Pons (tissue), 1 donor: ENCODE measurements at regions not wholly inside any gene's neighbourhood (a gene's known extent, or its start where the extent isn't known, plus 50 kb on each side); places are given as distances from the start of the nearest gene placed in this dataset.
A peak's percentile ranks its signal among the peaks of the same experiment; 100 is the strongest.

Experiments
- DNase-seq: peaks from one replicate; pipeline ENCODE4 v3.0.0-alpha.2; 2016; ENCODE audit warnings: low spot score

DNA sequence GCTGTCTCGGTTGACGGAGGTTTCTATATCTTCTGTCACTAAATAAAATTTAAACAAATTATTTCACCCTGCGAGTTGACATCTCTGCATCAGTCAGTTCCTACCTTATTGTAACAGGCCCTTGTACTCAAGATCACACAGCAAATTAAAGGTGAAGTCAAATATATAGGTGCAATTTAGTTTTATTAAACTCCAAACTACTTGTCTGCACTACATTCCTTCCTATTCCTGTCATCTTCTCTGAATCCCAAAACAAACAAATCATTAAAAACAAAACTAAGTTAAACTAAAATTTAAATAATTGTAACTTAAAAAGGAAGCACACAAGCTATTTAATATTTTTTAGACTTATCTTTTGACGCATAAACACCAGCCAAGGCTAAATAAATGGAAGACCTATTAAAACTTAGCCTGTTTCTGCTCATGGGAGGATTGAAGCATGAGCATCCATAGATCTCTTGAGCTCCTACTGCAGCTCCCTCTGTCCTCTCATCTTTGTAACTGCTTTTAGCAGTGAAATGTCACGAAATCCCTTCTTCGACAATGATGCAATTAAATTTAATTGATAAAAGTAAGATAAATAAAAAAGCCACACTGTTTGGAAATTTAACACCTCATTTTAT is 1152.3 kb upstream of the GJE1 start:
- no peak for DNase-seq

- no peak for DNase-seq
These were observed 1153.1 kb upstream of the GJE1 start for GRCh38 chr6:140979642-140980091.

DNA sequence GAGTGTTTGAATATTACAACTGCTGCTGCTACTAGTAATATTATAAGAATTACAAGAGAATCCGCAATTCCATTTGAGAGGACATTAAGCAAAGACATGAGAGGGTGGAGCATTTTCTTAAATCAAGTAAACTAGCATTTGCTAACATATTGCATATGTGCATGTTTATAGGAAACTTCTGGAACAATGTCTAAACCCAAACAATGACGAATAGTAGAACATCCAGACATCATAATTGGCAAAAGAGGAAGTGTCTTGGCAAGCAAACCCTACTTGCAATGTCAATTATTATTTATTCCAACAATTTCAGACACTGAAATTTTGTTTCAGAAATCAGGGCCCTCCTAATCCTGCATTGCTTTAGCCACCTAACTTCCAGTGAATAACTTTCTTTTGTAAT is 1155.3 kb upstream of the GJE1 start:
- DNase-seq: no peak

GRCh38 chr6:140976806-140977205 is 1155.9 kb upstream of the GJE1 start:
- DNase-seq: no peak

GRCh38 chr6:140970485-140970884 is 1162.2 kb upstream of the GJE1 start:
- DNase-seq: no peak

- DNase-seq: no peak
These were observed 1164.7 kb upstream of the GJE1 start for GRCh38 chr6:140968062-140968461.

DNA sequence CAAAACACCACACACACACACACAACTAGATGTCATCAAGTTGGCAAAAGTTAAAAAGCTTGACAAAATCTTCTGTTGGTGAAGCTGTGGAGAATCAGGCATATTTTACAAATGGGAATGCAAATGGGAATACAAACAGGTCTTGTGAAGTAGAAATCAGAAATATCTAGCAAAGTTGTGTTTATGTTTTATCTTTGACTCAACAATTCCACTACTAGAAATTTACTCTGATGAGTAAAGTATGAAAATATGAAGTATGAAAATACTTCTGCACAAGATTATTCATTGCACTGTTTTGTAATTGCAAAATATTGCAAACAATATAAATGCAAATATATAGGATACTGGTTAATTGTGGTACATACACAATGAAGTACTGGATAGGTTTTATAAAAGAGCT is 1166.0 kb upstream of the GJE1 start:
- DNase-seq: no peak

DNA sequence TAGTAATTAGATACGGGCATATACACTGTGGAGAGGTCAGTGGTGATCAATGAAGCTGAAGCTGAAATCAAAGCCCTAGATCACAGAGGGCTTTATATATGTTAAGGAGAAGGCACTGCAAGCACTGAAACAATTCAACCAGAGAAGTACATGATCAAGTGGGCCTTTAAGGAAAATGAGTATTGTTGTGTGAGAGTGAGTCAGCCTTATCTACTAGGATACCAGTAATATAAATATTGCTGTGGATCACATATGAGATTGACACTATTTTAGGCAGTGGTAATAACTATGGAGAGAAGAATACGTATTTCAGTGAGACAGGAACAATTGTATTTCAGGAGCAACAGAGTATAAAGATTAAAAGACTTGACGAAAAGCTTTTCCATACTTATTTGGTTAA is 1172.2 kb upstream of the GJE1 start:
- DNase-seq: no peak

GRCh38 chr6:140957386-140957785 is 1175.3 kb upstream of the GJE1 start:
- DNase-seq: no peak

- peak; percentile 17 for DNase-seq
These were observed 1176.0 kb upstream of the GJE1 start for GRCh38 chr6:140956571-140957369.

GRCh38 chr6:140940251-140940925 is 1192.3 kb upstream of the GJE1 start:
- DNase-seq: no peak

GRCh38 chr6:140932909-140933308 is 1199.8 kb upstream of the GJE1 start:
- DNase-seq: no peak

DNA sequence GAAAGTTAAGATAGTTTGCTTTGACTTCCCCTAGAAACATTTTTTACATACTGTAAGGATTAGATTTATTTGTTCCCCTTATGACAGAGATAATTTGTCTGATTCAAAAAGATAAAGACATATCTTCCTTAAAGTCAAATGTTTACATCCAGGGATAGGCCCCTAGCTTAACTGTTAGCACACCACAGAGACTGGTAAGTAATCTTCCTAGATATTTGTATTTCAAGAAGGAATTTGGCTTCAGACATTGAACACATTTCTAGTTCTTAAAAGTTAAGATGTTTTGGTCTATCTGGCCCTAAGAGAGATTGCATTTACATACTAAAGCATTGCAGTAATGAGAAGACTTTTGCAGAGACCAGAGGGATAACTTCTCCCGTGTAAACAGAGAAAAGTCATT is 1201.1 kb upstream of the GJE1 start:
- no peak for DNase-seq

DNA sequence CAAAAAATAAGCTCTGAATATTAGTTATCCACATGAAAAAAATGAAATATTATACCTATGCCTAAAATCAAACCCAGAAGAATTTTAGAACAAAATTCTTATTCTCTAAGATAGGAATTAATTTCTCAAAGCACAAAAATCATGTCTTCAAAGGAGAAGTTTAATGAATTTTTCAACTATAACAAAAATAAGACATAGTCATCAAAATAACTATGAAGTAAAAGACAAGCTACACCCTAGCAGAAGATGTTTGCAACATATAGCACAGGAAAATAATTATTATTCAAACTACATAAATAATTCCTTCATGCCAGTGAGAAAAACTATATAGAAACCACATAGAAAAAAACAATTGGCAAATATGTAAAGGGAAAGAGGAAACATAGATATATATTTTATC is 1203.6 kb upstream of the GJE1 start:
- no peak for DNase-seq

DNA sequence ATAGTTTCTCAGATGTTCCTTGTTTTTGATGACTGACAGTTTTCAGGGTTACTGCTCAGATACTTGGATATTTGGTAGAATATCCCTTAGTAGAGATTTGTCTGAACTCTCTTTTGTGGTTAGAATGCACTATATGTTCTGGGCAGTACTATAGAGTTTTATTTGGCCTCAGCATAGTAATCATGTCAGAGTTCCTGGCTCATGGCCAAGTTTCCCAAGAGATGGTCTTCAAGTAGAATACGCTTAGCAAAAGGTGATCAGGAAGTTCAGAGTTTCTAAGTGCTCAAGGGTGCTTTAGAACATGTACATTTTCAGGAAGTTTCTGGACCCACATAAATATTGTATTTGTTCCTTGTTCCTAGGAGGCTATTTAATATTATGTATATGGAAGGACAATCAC is 1209.7 kb upstream of the GJE1 start:
- no peak for DNase-seq

GRCh38 chr6:140921366-140922226 is 1211.1 kb upstream of the GJE1 start:
- peak; percentile 67 for DNase-seq

DNA sequence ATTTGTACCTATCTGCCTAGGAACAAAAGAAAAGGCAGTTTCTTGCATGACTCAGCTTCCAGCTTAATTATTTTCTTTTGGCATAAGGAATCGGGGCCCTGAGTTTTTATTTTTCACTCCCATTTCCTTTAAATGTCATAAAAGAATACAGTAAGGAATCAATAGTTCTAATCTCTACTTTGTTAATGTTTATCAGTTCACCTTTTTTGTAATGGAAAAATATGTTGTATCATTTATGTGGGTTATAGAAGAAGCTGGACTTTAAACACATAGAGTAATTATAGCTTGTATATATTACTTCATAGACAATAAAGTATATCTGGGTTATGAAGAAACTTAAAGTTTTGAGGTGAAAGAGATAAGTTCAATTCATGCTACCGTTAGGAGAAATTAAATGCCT is 1214.8 kb upstream of the GJE1 start:
- DNase-seq: no peak

DNA sequence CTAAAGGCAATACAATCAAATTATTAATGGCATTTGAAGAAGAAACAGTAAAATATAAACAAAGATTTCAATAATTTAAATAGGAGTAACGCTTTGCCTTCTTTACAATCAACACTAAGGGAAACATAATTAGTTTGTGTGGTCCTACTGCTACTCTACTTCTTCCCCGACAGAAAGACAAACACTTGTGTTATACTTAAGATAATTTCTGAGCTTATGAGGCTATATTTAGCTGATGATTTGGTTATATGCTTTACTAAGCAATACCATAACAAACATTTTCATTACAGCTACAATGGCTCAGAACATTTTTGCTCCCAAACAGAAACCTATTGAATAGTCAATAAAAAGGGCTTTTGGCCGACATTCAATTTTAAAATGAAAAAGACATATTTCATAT is 1217.2 kb upstream of the GJE1 start:
- DNase-seq: no peak

DNA sequence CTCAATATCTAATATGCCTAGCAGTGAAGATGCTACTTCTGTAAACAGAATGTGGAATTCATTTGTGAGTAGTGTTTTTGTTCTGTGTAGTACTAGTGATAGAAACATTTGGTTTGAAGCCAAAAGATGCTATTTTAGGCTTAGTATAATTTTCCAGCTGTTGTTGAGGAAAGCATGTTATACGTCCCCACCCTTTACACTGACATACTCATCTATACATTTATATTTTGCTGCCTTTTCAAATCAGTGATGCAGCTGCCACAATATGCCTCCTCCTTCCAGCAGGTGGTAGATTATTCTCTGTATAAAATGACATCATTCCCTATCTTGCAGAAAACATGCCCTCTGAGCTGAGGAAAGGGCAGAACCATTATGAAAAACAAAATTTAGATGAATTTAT is 1217.6 kb upstream of the GJE1 start:
- DNase-seq: no peak

GRCh38 chr6:140912686-140913085 is 1220.0 kb upstream of the GJE1 start:
- DNase-seq: no peak

DNA sequence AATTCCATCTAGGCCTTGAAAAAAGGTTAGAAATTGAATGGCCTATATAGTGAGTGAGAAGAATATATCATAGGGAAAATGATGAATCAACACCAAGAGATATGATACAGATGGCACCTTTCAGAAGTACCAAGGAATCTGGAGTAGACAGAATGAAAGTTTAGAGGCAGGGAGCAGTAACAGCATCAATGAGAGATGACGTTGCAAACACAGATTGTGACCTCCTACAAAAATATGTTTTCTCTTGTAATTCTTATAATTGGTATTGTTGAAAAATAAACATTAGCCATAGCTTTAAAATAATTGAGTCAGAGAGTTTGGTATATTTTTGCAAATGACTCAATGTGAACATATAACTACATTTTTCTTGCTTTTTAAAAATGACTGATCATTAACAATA is 1223.1 kb upstream of the GJE1 start:
- DNase-seq: no peak

DNA sequence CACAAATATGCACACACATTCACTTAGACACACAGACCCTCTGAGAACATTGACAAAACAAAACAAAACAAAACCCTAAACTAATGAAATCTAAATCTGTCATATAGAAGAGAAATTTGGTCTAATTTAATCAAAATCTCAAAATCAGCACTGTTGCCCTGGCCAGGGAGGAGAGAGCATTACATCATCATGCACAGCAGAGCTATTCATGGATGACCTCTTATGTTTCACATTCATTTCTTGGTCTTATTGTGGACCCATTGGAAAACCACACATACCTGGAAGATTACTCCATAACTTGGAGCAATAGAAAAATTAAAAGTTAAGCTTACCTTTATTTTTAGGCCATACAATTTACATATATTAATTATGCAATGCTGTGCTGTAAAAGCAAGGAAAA is 1223.6 kb upstream of the GJE1 start:
- no peak for DNase-seq
